GDM1 (cell line): ENCODE measurements at regions not wholly inside any gene's neighbourhood (a gene's known extent, or its start where the extent isn't known, plus 50 kb on each side); places are given as distances from the start of the nearest gene placed in this dataset.

Experiments
- DNase-seq: peaks from one replicate; lab custom pipeline; 2025; lab: John Stamatoyannopoulos, UW

DNA sequence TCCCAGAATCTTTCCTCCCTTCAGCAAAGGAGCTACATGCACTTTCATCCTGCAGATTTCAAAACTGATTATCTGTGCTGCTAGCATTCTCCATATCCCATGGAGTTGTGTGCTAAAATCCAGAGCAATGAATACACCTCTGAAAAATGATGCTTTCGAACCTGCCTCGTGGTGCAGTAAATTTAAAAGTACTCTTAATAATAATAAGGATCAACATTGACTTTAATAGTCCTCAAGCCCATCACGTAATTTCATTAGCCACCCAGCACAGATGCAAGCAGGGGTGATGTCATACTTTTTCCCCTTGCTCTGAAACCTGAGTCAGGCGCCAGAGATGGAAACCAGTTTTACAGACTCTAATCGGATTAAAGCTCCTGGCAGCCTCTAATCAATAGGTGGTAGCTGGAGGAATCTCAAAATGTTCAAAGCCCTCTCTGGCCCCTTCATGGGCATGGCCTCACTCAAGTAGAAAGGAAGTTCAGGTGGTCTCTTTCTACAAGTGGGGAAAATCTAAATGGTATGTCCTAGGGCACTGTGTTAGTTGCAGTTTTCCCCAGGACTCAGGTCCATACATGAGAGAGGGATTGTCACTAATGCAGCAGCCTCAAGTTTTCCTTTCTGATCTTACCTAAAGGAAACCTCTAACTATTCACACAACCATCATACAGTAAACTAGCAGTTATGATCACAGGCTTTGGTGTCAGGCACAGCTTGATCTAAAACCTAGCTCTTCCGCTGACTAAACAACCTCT lies 221.6 kb upstream of the SLC30A5 start:
- no peak for DNase-seq

- DNase-seq = no peak
Measured at GRCh38 chr5:68873198-68873597, 220.6 kb upstream of the SLC30A5 start.

- DNase-seq = no peak
Measured at GRCh38 chr5:68875351-68875750, 218.5 kb upstream of the SLC30A5 start.

DNA sequence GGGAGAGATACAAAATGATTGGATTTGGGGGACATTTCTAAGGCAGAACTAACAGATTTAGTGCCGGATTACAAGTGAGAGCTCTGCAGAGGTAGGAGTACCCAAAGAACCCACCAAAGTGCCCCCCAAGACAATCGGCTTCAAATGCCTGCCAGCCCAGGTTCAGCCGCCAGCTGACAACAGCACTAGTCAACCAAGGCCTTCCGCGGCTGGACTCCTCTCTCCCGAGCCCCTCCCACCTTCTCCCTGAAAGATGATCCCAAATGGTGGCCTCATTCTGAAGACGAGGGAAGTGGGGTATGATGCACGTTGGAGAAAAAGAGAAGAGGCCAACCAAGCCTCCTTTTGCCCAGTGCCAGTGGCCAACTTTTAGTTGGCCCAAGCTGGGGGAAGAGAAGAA lies 210.4 kb upstream of the SLC30A5 start:
- no peak for DNase-seq

- DNase-seq = no peak
Measured at GRCh38 chr5:68884144-68884754, 209.6 kb upstream of the SLC30A5 start.

GRCh38 chr5:68884883-68885282 lies 208.9 kb upstream of the SLC30A5 start:
- no peak for DNase-seq

GRCh38 chr5:68886814-68887213 lies 207.0 kb upstream of the SLC30A5 start:
- no peak for DNase-seq

DNA sequence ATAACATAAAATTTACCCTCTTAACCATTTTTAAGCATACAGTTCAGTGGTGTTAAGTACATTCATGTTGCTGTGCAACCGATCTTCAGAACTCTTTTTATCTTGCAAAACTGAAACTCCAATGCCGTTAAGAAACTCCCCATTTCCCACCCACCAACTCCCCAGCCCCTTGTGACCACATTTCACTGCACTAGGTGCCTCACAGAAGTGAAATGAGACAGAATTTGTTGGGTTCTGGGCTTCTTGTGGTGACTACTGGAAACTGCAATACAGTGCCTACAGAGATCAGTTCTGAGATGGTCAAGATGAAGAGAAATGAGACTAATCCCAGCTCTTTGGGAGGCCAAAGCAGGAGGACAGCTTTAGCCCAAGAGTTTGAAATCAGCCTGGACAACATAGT lies 202.1 kb upstream of the SLC30A5 start:
- no peak for DNase-seq

- DNase-seq = no peak
Measured at GRCh38 chr5:68894673-68895072, 199.1 kb upstream of the SLC30A5 start.

DNA sequence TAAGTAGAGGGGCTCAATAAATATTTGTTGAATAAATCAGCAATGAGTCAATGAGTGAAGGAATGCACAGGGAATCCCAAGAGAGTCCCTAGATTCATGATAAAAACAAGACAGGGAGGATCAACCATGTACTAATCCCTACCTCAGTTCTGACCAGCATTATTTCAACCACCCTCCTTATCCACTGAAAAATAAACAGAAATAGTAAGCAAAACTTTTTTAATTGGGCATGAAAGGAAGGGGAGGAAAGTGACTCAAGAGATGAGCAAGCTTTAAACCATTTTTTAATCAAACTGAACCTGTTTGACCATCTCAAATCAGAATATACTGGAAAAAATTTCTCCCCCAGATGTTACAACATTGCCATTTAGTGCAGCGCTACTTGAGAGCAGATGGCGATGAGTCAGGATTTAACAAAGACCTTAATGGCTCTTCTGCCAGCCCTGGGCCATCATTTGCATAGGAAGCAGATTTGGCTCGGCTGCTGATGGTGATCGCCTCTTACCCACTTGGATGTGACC lies 194.8 kb upstream of the SLC30A5 start:
- DNase-seq = no peak

- no peak for DNase-seq
Measured at GRCh38 chr5:68911840-68912690, 181.7 kb upstream of the SLC30A5 start.

- DNase-seq = no peak
Measured at GRCh38 chr5:68915079-68915478, 178.7 kb upstream of the SLC30A5 start.

DNA sequence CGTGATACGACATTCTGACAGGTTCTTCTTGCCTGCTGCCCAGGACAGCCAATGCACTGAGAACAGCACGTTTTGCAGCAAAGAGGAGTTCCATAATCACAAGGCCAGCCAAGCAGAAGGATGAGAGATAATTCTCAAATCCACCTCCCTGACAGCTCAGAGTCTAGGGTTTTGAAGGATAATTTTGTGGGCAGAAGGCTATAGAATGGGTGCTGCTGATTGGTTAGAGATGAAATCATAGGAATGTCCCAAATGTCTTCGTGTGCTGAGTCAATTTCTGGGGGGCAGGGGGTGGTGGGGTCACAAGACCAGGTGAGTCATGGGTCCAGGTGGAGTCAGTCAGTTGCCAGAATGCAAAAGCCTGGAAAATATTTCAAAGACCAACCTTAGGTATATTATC lies 175.5 kb upstream of the SLC30A5 start:
- no peak for DNase-seq

DNA sequence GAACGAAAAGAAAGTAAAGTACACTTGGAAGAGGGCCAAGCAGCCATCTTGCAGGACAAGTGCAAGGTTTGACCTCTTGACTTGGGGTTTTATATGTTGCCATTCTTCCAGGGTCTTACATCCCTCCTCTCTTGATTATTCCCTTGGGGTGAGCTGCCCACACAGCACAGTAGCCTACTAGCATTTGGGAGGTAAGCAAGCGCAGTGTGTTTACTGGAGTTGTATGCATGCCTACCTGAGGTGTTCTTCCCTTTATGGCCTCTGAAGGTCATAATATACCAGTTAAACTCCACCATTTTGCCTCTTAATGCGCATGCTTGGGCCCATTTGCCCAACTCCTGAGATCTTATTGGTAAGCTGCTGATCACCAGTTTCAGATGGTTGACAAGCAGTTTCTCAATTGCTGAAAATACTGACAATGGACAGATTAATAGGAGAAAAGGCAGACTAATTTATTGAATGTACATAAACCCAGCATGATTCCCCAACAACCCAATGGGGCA lies 173.8 kb upstream of the SLC30A5 start:
- DNase-seq = no peak

- no peak for DNase-seq
Measured at GRCh38 chr5:68920888-68921287, 172.9 kb upstream of the SLC30A5 start.

- DNase-seq = no peak
Measured at GRCh38 chr5:68922172-68922987, 171.4 kb upstream of the SLC30A5 start.

- no peak for DNase-seq
Measured at GRCh38 chr5:68924481-68925145, 169.2 kb upstream of the SLC30A5 start.

- no peak for DNase-seq
Measured at GRCh38 chr5:68928617-68929302, 165.1 kb upstream of the SLC30A5 start.

GRCh38 chr5:68930139-68930538 lies 163.7 kb upstream of the SLC30A5 start:
- DNase-seq = no peak

GRCh38 chr5:68932830-68933434 lies 160.9 kb upstream of the SLC30A5 start:
- no peak for DNase-seq
